Endodermal cell (in vitro differentiated cells): ENCODE measurements at regions not wholly inside any gene's neighbourhood (a gene's known extent, or its start where the extent isn't known, plus 50 kb on each side); places are given as distances from the start of the nearest gene placed in this dataset.

Experiments
- DNase-seq: peaks from one replicate; pipeline ENCODE4 v3.0.0-alpha.2; 2017
- H3K27ac ChIP-seq: 2 replicates; pipeline ENCODE4 v1.5.1; 2013; ENCODE audit warnings: mild to moderate bottlenecking, low read depth, low read length, moderate library complexity
- H3K27me3 ChIP-seq: 2 replicates; pipeline ENCODE4 v1.6.1; 2013; ENCODE audit warnings: mild to moderate bottlenecking, low read length, moderate library complexity; ENCODE audit not compliant: insufficient read depth, control insufficient read depth, poor library complexity, severe bottlenecking
- H3K36me3 ChIP-seq: 2 replicates; pipeline ENCODE4 v1.7.0; 2013; ENCODE audit warnings: mild to moderate bottlenecking, low read length, moderate library complexity; ENCODE audit not compliant: control insufficient read depth, insufficient read depth
- H3K4me1 ChIP-seq: one replicate; pipeline ENCODE4 v1.7.0; 2013; ENCODE audit warnings: low read length; ENCODE audit not compliant: control insufficient read depth, insufficient read depth
- H3K4me3 ChIP-seq: 2 replicates; pipeline ENCODE4 v1.5.1; 2013; ENCODE audit warnings: mild to moderate bottlenecking, low read length, moderate library complexity
- H3K9ac ChIP-seq: 2 replicates; pipeline ENCODE4 v1.6.1; 2013; ENCODE audit warnings: mild to moderate bottlenecking, low read length, moderate library complexity; ENCODE audit not compliant: poor library complexity, severe bottlenecking; ENCODE audit errors: extremely low read depth
- H3K9me3 ChIP-seq: 2 replicates; pipeline ENCODE4 v1.6.1; 2013; ENCODE audit warnings: mild to moderate bottlenecking, low read length, moderate library complexity; ENCODE audit not compliant: control insufficient read depth
- H3K27ac Mint-ChIP-seq: 2 replicates; pipeline ENCODE4 v1.8.0; 2020; ENCODE audit warnings: mixed read lengths
- H3K27me3 Mint-ChIP-seq: 2 replicates; pipeline ENCODE4 v1.8.0; 2021; ENCODE audit warnings: mild to moderate bottlenecking, mixed read lengths; ENCODE audit not compliant: insufficient read depth
- H3K36me3 Mint-ChIP-seq: 2 replicates; pipeline ENCODE4 v1.8.0; 2020; ENCODE audit warnings: low read depth, mixed read lengths
- H3K4me1 Mint-ChIP-seq: 2 replicates; pipeline ENCODE4 v1.8.0; 2020; ENCODE audit warnings: mixed read lengths
- H3K4me3 Mint-ChIP-seq: 2 replicates; pipeline ENCODE4 v1.8.0; 2020; ENCODE audit warnings: mild to moderate bottlenecking, moderate library complexity, mixed read lengths
- H3K9me3 Mint-ChIP-seq: 2 replicates; pipeline ENCODE4 v1.8.0; 2020; ENCODE audit warnings: mild to moderate bottlenecking, mixed read lengths
- WGBS, 2 experiments: methylation state at CpG; one replicate each; pipeline versions ENCODE4 v1.1.5 to v1.1.7; 2013; ENCODE audit warnings: missing lambda C conversion rate in 2 of 2, mixed read lengths in 1 of 2; ENCODE audit not compliant: insufficient coverage in 1 of 2, insufficient read length in 1 of 2; 5-methylcytosine and 5-hydroxymethylcytosine counted together
- TF ChIP-seq, protein P1 (sequence below): fragments of 200-600 bp; sonication (generic); conservative IDR thresholded peaks from 2 replicates; pipeline ENCODE4 v1.5.0; 2021; ENCODE audit warnings: antibody characterized with exemption, mild to moderate bottlenecking

DNA sequence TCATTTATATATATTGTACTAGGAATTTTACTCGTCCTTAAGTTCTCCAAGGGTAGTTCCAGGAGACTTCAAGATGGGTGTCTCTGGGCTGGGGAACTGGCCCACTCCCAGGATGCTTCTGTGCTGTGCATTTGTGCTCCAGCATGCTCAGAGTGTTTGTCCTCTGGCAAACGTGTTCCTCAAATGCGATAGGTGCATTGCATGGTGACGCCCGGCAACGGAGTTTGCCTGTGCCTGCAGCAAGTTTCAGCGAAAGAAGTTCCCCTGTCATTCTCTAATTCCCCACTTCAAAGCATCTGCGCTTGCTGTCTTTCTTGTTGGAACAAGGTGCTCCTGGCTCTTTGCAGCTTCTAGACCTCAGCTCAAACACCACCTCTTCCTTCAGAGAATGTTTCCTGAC is 465.1 kb downstream of the GALR1 start:
- no peak overlapping the region for H3K27ac ChIP-seq
- no peaks in the 10 kb centered on the region for H3K36me3 ChIP-seq
- Mint-ChIP-seq H3K27ac (no peak overlapping the region), H3K9me3 (no peaks in the 10 kb centered on the region), H3K4me3 (no peak overlapping the region), H3K27me3 (no peaks in the 10 kb centered on the region), H3K4me1 (no peaks in the 10 kb centered on the region), H3K36me3 (no peaks in the 10 kb centered on the region)
- no peak overlapping the region for H3K4me3 ChIP-seq
- H3K4me1 ChIP-seq, result no peaks in the 10 kb centered on the region
- 87 to 90% methylated on average over 5 to 8 of the region's 8 CpGs for WGBS, 2 experiments
- no peak overlapping the region for H3K9ac ChIP-seq
- DNase-seq, result no peak
- TF ChIP-seq, protein P1, sequence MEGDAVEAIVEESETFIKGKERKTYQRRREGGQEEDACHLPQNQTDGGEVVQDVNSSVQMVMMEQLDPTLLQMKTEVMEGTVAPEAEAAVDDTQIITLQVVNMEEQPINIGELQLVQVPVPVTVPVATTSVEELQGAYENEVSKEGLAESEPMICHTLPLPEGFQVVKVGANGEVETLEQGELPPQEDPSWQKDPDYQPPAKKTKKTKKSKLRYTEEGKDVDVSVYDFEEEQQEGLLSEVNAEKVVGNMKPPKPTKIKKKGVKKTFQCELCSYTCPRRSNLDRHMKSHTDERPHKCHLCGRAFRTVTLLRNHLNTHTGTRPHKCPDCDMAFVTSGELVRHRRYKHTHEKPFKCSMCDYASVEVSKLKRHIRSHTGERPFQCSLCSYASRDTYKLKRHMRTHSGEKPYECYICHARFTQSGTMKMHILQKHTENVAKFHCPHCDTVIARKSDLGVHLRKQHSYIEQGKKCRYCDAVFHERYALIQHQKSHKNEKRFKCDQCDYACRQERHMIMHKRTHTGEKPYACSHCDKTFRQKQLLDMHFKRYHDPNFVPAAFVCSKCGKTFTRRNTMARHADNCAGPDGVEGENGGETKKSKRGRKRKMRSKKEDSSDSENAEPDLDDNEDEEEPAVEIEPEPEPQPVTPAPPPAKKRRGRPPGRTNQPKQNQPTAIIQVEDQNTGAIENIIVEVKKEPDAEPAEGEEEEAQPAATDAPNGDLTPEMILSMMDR, result no peak
- H3K27me3 ChIP-seq, result no peaks in the 10 kb centered on the region
- H3K9me3 ChIP-seq, result no peaks in the 10 kb centered on the region

DNA sequence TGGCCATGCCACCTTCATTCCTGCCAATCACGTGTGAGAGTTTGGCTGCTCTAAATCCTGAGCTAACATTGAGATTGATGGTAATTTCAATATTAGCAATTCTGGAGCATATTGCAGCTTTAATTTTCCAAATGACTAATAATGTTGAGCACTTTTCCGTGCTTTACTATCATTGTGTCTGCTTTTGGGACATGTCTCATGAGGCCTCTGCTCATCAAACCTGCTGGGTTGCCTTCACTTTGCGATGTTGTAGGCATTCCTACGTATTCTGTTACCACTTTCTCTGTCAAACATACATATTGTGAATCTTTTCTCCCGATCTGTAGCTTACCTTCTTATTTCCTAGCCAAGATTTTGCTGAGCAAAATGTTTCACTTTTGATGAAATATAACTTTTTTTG is 466.6 kb downstream of the GALR1 start:
- Mint-ChIP-seq H3K36me3 (no peaks in the 10 kb centered on the region), H3K27ac (no peak overlapping the region), H3K4me3 (no peak overlapping the region), H3K4me1 (no peaks in the 10 kb centered on the region), H3K9me3 (no peaks in the 10 kb centered on the region), H3K27me3 (no peaks in the 10 kb centered on the region)
- no peak overlapping the region for H3K27ac ChIP-seq
- no peak overlapping the region for H3K4me3 ChIP-seq
- H3K4me1 ChIP-seq, result no peaks in the 10 kb centered on the region
- H3K9ac ChIP-seq, result no peak overlapping the region
- DNase-seq, result no peak
- H3K36me3 ChIP-seq, result no peaks in the 10 kb centered on the region
- no peaks in the 10 kb centered on the region for H3K9me3 ChIP-seq
- H3K27me3 ChIP-seq, result no peaks in the 10 kb centered on the region
- 89 to 91% methylated on average over 4 of the region's 5 CpGs for WGBS, 2 experiments
- TF ChIP-seq, protein P1, result no peak

- Histone ChIP-seq H3K9me3 (no peaks in the 10 kb centered on the region), H3K4me1 (no peaks in the 10 kb centered on the region), H3K9ac (no peak overlapping the region), H3K27ac (no peak overlapping the region), H3K4me3 (no peak overlapping the region), H3K27me3 (no peaks in the 10 kb centered on the region), H3K36me3 (no peaks in the 10 kb centered on the region)
- H3K36me3 Mint-ChIP-seq, result no peaks in the 10 kb centered on the region
- H3K9me3 Mint-ChIP-seq, result no peaks in the 10 kb centered on the region
- WGBS, 2 experiments, result 89 to 90% methylated on average over 13 to 19 of the region's 19 CpGs
- H3K27me3 Mint-ChIP-seq, result no peaks in the 10 kb centered on the region
- peak; percentile 68 for DNase-seq
- peaks cover 3% of the 10 kb centered on the region for H3K4me1 Mint-ChIP-seq
- H3K4me3 Mint-ChIP-seq, result peak overlapping the region; percentile 9
- H3K27ac Mint-ChIP-seq, result no peak overlapping the region
- TF ChIP-seq, protein P1, result peak; percentile 60
These were observed 483.8 kb downstream of the GALR1 start for GRCh38 chr18:77733292-77733903.
